C4-2B (cell line): ENCODE measurements at regions not wholly inside any gene's neighbourhood (a gene's known extent, or its start where the extent isn't known, plus 50 kb on each side); places are given as distances from the start of the nearest gene placed in this dataset.

Experiments used
- CTCF ChIP-seq: fragments of 450-650 bp; conservative IDR thresholded peaks from 2 replicates; pipeline ENCODE4 v1.5.1; 2017; ENCODE audit warnings: mild to moderate bottlenecking
- ZFX ChIP-seq: fragments of 450-650 bp; IDR thresholded peaks from 2 replicates; pipeline ENCODE4 v1.6.1; 2017

- TF ChIP-seq CTCF (no peak), ZFX (no peak)
These were observed 452.2 kb downstream of the TUSC7 start for GRCh38 chr3:117161816-117162215.
